ENCODE measurements at regions not wholly inside any gene's neighbourhood (a gene's known extent, or its start where the extent isn't known, plus 50 kb on each side); places are given as distances from the start of the nearest gene placed in this dataset.
"Not testable (repeated sequence)": the region's sequence is repeated elsewhere in the genome, so short reads cannot be mapped to it uniquely, and the experiment has no call there.

DNA sequence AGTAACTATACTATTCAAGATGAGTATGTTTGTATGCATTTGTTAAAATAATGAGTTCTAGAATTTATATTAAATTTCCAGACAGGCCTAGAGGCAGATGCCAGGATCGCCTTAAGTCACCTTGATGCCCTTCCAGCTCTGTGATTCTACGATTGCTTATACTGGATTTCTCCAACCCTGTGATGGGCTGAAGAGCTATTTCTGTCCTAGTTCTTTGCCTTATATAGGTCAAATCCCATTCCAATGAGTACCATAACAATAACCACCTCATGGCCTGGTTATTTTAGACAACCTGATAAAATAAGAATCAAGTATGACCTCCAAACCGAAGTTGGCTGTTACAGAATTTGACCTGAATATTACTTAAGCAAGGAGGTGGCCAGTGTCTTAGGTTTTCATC lies 79.8 kb upstream of the BLID start:
- DNase-seq, result no peak

GRCh38 chr11:122193881-122194480 lies 78.0 kb upstream of the BLID start:
- DNase-seq, result not testable (repeated sequence)

DNA sequence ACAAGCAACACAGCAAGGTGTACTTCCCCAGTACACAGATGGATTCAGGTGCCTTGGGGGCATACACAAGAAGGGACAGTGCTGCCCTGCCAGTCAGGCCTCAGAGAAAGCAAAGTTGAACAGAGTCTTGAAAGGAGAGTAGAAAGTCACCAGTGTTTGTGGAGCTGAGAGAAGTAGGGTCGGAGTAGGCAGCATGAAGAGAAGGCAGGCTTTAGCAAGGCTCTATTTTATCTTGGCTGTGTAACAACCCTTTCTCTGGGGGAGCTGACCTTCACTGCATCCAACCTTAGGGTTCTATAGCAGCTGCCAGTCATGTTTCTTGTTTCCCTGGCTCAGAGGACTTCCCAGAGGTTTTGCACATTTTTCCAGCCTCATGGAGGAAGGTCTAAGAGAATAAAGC lies 77.4 kb upstream of the BLID start:
- DNase-seq, result no peak

GRCh38 chr11:122192634-122193255 lies 76.7 kb upstream of the BLID start:
- DNase-seq, result peak; percentile 46

DNA sequence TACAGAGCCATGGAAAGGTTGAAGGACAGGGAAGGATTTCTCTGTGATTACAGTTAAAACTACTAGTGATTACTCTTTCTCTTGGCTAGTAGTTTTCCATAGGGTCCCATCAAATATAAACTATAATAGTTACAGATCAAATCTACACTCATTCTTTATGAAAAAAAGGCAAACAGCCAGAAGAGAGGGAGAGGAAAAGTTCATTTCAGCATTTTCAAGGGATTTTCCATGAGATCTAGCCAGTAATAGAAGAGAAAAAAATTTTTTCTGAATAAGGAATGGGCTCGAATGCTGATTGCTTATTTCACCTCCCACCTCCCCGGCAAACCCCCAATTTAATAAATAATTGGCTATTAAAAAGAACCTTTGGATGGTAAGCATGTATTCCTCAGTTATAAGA lies 74.8 kb upstream of the BLID start:
- DNase-seq, result no peak

- peak; percentile 96 for DNase-seq
Observed at GRCh38 chr11:122189229-122189628, 73.2 kb upstream of the BLID start.

GRCh38 chr11:122187373-122188165 lies 71.6 kb upstream of the BLID start:
- no peak for DNase-seq

- DNase-seq, result peak; percentile 100
Observed at GRCh38 chr11:122186439-122187080, 70.5 kb upstream of the BLID start.

DNA sequence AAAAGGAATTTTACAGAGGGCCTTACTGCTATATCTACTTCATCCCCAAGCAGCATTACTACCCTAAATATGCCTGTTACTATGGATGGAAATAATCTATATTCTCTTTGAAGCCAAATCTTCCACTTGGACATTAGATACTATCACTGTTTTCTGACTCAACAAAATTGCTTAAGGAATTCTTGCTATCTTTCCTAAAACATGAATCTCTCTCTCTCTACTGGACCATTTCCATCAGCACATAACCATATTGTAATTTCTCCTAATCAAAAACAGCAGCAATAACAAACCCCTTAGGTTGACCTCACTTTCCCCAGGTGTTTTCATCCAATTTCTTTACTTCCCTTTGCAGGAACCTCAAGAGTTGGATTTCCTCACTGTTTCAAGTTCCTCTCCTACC lies 67.9 kb upstream of the BLID start:
- no peak for DNase-seq

GRCh38 chr11:122181893-122182292 lies 65.9 kb upstream of the BLID start:
- DNase-seq, result no peak

DNA sequence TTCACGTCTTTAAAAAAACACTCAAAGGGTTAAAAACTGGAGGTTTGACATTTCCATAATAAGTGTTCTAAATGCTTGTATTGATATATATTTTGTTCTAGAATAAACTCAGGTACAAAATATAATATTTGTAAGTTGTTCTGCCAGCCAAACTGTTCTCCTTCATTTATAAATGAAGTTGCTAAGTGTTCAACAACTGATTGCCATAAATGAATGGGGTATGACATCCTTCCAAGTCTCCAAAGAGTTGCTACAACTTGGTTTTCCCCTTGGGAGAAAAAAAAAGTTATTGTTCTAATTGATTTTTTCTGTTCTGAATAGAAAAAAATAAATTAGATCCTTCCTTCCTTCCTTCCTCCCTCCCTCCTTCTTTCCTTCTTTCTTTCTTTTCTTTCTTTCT lies 65.4 kb upstream of the BLID start:
- DNase-seq, result no peak

- DNase-seq, result peak; percentile 88
Observed at GRCh38 chr11:122179961-122180834, 64.2 kb upstream of the BLID start.

- DNase-seq, result no peak
Observed at GRCh38 chr11:122178795-122179194, 62.8 kb upstream of the BLID start.

DNA sequence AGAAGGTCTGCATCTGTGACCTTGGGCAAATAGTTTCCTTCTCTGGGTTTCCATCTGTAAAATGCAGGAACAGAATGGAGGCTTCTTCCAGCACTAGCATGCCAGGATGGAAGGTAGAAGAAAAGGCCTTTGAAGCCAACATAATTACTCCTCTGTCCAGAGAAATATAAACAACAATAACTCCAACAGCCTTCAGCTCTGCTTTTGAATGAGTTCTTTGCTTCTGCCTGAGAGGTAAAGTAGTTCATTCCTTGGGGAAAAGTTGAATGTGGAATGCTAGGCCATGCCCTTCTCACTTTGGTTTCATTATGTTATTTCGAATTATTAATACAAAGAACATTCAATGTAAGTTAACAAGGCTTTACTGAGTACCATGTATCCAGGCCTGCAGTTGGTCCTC lies 61.2 kb upstream of the BLID start:
- DNase-seq, result no peak

- no peak for DNase-seq
Observed at GRCh38 chr11:122176651-122177050, 60.6 kb upstream of the BLID start.

- no peak for DNase-seq
Observed at GRCh38 chr11:122175306-122175705, 59.3 kb upstream of the BLID start.

DNA sequence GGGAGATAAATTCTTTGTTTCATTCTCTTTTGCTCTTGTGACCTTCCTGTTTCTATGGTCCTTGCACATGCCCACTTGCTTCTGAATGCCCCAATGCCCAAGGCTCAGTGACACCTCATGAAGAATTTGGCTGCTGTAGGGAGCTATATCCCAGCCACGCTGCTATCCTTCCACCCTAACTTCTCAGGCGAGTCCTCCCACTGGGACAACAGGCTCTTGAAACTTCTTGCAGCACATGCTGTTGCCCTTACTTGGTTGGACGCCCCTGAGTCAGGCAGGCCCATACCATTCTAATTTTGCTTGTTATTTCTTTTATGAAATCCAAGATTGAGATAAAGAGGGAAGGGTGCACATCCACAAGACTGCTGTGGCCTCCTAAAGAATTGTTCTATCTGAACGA lies 57.6 kb upstream of the BLID start:
- DNase-seq, result no peak

- DNase-seq, result no peak
Observed at GRCh38 chr11:122173074-122173450, 57.0 kb upstream of the BLID start.

DNA sequence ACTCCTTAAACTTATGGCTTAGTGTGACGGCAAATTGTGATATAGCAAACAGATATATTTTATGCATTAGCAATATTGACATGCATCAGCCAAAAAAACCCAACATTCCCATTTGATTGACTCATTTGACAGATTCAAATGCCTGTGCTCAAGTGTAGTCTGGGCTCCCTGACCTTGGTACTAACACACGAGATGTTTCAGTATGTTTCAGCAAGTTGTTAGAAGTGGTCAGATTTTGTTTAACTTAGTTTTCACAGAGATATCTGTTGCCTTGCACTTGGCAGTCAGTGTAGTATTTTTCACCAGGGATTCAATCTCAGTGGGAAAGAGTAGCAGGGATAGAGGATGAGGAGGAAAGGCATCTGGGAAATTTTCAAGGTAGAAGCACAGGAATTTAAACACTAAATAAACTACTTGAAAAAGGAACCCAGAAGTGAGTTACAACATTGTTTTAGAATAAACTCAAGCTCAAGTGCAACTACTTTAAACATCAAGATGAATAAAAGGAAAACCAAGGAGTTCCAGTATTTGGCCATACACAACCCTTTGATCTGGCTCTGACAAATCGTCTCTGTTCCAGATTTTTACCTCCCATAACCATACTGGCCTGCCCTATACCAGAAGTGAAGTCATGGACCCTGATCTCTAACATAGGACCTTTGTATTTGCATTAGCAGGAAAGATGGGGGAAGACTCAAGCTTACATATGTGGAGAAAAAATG lies 56.5 kb upstream of the BLID start:
- no peak for DNase-seq

- peak; percentile 76 for DNase-seq
Observed at GRCh38 chr11:122170815-122171475, 54.9 kb upstream of the BLID start.

- DNase-seq, result peak; percentile 32
Observed at GRCh38 chr11:122168218-122168617, 52.2 kb upstream of the BLID start.

DNA sequence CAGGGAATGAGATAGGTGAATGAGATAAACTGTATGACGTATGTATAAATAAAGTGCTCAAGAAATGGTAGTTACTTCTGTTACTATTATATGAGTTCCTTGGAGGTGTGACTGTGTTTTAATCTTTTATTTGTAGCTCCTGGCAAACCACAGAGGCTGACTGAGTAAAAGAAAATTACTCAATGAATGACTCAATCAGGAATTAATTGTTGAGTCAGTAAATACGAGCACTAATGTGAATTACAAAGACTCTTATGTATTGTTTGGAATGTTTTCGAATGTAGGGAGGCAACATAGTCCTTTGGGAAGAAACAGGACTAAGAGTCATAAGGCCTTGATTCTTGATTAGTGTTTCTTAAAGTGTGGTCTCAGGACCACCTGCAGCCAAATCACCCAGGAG lies 51.1 kb upstream of the BLID start:
- peak; percentile 80 for DNase-seq

All from NCI-H226 (cell line).